ENCODE measurements at regions not wholly inside any gene's neighbourhood (a gene's known extent, or its start where the extent isn't known, plus 50 kb on each side); places are given as distances from the start of the nearest gene placed in this dataset.

DNA sequence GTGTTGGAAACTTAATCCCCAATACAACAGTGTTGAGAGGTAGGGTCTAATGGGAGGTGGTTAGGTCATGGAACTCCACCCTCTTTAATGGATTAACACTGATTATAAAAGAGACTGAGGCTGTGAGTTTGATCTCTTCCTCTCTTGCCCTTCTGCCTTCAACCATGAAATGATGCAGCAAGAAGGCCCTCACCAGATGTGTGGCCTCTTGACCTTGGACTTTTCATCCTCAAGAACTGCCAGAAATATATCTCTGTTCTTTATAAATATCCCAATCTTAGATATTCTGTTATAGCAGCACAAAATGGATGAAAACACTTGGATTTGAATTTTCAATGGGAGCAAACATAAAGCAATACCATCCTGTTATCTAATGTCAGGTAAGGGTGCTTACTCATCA is 67.6 kb downstream of the NMUR2 start:
- no peak for DNase-seq

DNA sequence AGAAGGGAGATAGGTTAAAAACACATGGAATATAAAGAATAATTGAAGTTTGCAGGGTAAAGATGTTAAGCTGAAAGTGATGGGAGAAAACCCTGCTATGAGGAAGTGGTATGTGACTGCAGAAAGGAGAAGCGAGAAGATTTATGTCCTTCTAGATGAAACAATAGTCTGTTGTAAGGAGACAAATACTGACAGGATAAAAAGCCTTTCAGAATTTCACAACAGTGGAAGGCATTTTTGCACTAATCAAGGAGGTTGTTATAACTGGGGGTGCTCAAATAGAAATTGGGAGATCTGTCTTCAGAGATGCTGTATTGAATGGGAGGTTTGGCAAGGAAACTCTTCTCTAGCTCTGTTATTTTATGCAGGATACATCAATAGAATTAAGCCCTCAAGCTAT is 69.6 kb downstream of the NMUR2 start:
- DNase-seq, result no peak

DNA sequence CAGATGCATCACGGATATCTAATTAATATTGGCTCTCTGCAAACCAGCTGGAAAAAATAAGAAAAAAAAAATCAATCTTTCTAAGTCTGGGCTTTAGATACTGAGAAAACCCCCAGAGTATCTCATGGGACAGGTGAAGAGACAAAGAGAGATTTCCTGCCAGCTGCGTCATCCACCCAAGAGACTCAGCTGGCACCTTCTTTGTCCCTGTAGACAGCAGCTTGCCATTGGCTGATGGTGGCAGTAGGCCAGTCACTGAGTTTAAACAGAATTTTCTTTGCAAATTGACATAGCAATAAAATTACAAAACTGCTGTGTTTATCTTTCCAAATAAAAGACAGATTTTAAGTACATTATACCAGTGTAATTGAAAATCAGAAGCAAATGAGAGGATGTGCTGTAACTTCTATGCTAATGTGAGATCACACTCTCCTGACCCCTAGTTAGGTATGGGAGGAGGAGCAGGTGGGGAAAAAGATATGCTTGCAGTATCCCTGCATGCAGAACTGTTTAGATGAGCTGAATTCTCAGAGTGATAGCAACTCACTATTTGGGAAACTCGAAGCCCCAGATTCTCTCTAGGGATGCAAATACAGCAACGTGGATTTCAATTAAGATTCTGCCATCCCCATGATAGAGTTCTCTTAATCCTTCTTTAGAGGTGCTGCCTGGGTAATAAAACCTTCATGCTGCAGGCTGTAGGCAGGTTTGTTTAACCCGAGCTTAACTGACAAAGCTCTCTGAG is 72.2 kb downstream of the NMUR2 start:
- DNase-seq, result no peak

DNA sequence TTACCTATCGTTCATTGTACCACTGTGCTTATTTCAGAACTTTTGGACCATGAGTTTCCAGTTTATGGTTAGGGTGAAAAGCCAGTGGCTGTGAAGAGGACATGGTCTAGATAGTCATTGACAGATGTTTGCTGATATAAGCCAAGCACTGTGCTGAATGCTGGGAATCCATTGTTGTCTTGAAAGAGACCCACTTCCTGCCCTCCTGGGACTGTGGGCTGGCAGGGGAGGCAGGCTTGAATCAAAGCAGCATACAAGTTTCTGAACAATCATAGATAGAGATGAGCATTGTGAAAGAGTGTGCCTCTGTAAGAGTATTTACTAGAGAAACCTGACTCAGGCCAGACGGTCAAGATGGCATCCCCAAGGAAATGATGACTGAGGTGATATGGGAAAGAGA is 73.4 kb downstream of the NMUR2 start:
- no peak for DNase-seq

DNA sequence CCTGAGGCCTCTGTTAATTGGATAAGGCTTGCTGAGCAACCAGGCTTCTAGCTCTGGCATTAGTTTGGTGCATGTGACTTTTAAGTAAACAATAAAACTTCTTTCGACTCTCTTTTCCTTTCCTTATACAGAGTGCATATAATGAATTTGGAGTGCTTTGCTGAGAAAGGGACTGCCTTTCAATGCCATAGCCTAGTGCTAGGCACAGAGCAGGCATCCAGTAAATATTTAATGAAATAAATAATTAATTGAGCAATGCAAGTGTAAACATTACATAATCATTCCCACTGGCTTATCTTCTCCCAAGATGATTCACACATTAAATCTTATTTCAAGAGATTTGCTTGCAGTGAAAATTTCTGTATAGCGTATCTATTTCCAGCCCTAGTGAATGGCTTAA is 74.1 kb downstream of the NMUR2 start:
- no peak for DNase-seq

DNA sequence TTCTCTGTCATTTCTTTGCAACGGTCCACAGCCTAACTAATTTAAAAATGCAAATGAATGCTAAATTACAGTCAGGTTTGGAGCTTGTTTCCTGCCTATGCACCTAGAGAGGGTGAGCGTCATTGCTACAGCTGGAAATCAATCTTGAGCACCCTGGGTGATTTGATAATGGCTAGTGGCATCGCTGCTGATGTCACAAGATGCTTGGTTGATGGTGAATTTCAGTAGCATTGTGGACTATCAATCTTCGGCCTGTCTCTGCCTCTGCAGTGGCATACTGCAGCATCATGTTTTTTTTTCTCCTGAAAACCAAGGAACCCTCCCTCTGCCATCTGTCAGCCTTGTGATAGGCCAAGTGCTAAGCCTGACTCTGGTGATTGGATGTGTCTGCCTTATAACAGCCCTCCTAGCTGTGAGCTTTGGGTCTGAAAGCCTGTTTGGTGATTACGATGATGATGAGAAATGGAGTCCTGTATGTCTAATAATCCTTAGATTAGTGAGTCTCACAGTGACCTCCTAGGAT is 75.3 kb downstream of the NMUR2 start:
- DNase-seq, result no peak

DNA sequence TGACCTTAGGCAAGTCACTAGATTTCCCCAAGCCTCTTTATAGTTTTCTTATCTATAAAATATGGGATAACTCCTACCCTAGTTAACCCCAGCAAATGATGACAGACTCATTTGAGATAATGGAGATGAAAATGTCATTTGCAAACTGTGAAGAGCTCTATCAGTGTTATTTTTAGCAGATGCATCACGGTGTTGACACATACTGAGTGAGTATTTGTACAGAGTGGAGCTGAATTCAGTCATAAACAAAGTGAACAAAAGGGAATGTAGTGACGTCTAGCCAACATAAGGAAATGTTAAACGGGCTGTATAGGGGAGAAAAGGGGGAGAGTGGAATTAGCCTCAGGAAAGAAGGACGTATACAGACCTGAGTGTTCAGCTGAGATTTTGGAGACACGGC is 75.9 kb downstream of the NMUR2 start:
- DNase-seq, result no peak

DNA sequence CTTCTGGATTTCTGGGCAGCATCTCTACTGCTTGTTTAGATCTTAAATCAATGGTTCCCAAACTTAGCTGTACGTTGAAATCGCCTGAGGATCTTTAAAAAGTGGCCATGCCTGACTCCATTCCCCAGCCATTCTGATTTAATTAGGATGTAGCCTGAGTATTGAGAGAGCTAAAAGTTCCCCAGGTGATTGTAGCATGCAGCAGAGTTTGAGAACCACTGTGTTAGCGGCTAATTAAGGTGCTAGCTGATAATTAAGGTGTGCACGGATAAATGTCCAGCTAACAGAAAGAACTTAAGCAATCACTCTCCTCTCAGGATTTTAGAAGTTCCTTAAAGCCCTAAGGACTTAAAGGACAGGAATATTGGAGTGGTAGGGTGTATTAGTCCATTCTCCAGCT is 89.1 kb downstream of the NMUR2 start:
- no peak for DNase-seq

DNA sequence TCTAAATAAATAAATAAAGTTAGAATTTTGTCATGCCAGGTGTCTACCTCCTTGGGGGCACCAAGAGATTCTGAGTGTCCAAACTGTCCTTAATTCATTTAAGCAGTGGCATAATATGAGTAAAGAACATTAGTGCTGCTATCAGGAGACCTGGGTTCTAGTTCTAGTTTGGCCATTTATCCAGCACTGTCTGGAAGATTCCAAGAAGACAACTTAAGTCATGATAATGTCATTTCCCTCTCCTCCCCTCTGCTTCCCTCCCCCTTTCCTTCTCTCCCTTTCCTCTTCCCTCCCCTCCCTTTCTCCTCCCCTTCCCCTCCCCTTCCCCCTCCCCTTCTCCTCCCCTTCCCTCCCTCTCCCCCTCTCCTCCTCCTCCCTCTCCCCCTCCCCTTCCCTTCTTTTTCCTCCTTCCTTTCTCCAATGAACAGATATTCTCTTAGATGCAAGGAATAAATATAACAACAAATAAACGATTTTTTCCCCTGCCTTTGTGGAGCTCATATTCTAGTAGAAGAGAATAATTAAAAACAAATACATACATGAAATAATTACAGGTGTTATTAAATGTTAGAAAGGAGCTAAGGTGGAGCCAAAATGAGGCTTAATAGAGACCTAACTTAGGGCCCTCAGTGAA is 90.8 kb downstream of the NMUR2 start:
- no peak for DNase-seq

DNA sequence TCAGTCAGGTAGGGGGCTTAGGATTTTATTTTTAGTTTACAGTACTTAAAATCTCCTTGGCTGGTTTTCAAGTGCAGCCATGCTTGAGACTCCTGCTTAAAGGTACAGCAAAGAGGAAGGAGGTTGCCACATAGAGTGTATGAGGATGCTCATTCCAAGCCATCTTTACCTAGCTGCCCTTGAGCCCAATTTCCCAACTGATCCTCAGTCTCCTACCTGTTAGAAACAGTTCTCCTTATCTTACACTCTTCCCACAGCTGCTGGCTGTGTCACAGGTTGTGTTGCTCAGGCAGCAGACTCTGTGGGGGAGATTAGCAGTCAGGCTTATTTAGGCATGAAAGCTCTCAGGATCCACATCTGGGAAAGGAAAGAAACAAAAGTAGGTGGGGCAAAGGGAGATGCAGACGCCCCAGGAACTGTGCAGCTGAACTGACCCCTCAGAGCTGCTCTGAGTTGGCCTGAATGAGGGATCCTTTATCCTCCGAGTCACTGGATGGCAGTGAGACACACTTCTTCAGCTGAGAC is 95.1 kb downstream of the NMUR2 start:
- no peak for DNase-seq

DNA sequence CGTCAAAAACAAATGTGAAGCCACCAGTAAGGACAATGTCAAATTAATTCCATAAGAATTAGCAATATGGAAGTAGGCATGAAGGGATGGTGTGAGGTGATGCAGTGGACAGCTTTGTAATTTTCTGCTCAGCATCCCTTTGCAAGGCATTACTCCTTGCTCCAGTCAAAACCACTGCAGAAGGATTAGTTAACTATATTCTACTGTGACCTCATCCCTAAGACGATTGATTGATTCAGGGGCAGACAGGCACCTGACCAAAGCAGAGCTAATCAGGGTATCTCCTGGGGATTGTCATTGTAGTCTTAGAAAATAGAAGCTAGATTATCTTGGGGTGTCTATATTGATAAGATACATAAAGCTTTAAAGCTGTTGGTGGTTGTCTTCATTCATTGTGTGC is 98.7 kb downstream of the NMUR2 start:
- DNase-seq, result no peak

DNA sequence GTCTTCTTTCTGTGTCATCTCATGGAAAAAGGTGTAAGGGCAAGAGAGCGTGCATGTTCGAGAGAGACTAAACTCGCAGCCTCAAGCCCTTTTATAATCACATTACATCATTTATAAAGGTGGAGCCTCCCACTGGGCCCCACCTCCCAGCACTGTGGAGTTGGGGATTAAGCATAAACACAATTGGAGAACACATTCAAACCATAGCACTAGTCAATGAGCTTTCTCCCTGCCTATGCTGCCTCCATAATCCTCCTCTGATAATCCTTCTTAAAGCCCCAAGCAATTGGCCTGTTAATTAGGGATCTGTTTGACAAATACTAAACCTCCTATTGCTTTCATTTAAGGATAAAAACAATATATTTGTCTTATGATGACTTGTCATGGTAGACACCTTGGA is 99.6 kb downstream of the NMUR2 start:
- DNase-seq, result no peak

DNA sequence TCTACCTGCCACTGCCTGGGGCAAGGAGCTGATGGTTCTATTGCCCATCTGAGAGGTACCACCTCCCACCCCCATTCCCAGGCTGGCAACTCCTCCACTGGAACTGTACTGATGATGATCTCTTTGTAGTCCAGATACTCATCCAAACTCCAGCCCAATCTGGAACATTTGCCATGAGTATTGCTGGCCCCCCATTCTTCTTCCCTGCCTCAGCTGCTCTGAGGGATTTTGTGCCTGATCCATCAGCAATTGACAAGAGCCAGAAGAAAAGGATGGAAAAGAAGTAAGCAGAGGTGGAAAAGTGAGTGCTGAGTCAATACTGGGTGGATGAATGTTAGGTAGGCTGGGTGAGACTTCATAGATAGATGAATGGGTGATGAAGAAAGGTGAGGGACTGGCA is 101.2 kb downstream of the NMUR2 start:
- DNase-seq, result no peak

DNA sequence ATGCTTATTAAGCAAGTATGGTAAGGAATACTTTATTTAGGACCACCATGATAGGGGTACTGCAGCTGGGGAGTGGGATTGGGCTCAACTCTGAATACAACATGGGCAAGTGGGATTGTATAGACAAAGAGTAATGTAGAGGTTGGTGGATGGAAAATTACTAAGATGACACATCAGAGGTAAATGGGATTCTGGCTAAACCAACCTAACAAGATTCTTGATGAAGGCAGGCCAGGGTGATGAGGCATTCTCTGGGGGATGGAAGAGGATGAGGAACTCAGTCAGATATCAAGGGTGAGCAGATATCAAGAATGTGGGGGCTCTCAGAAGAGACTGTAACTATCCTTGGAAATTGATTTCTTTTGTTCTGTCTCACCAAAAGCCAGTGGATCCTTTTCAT is 107.2 kb downstream of the NMUR2 start:
- DNase-seq, result no peak

DNA sequence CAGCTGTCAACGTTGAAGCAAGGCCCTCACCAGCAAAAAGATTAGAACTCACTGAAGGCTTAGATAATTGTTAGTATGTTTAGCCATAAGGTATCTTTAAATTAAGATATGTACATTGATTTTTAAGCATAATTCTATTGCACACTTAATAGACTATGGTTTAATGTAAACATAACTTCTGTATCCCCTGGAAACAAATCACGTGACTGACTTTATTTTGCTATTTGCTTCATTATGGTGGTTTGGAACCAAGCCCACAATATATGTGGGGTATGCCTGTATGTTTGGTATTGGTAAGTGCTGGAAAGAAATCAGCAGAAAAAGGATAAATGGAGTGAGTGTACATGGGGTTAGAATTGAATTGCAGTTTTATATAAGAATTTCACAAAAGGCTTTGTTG is 111.9 kb downstream of the NMUR2 start:
- DNase-seq, result no peak

DNA sequence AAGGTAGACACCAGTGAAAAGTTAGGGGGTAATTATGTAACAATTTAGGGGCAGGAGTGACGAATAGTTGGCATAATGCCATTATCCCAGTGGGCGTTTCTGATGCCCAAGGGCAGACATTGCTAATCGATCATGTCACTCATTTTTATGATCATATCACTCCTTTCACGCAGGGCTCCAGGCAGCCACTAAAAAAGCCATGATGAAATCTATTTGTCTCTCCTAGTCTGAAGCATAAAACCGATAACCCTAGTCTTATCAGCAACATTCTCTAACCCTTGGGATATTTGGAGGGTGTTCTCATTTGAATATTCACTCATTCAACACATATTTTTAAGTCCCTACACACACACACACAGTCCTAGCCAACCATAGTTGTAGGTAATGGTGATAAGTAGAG is 114.9 kb downstream of the NMUR2 start:
- no peak for DNase-seq

DNA sequence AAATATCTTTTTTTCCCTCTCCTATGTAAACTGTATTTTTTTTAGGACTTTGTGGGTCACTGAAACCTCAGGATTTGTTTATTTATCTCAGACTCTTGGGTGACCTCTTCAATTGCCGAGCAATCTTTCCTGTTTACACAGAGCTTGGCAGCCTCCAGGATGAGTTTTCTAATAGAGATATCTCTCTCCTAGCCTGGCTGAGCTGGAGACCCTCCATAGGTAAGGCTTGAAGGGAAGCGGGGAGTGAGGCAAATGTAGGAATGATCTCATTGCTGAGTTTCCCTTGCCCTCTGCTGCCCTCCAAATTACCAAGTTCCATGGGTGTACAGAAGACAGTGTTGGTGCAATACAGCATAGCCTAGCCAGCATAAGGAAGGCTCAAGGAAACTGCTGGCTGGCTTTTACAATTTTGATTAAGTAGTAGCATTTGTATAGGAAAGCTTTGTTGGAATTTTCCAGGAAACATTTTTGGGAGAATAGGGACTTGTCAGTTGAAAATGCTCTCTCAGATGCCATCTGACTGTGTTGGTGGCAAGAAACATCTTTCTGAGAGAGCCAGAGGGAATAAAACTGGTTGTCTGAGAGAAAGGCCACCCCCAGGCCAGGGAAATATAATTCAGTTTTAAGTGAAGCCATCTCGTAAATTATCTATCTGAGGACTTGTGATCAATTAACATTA is 116.0 kb downstream of the NMUR2 start:
- no peak for DNase-seq

DNA sequence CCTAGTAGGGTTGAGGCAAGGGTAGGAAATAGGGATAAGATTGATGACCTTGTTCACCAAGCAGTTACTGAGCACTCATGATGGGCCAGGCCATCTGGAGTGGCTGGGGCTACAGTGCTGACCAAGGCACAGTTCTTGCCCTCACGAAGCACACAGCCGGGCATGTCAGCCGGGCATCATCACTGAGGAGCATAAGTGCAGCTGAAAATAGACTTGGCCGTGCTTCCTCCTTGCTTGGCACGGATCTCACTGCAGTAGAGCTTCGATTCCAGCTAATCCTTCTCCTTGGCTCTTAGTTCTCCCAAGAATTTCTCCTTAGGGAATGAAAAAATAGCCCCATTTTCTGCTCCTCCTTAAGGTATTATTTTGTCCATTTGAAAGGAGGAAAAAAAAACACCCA is 116.6 kb downstream of the NMUR2 start:
- no peak for DNase-seq

DNA sequence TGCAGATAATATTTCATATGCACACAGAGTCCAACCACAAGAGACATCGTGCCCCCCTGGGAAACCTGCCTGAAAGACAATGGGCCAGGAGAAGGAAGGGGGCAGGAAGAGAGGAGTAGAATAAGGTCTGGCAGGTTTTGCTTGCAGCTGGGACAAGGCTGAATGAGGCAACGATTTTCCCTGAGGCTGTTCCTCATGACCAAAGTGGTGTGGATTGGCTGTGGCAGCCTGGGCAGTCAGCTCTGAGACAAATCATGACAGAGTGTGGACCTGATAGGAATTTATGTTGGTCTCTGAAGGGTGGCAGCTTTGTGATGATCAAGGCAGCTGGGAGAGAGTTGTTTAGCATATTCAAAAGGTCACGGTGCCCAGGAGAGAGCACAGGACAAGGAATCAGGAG is 119.3 kb downstream of the NMUR2 start:
- DNase-seq, result no peak

DNA sequence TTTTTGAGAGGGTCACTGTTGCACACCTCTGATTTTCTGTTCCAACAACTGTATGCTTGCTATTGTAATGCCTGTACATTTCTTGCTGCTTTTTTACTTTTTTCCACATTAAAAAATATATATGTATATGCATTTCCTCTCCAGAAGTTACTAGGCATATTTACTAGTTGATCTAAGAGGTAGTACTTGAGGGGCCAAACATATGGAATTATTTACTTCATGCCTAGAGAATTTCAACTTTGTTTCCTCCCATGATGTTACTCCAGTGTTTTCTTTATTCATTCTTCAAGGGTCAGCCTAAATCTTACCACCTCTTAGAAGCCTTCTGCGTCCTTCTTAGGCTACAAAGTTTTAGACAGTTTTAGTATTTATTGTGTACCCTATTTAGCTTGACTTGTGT is 122.7 kb downstream of the NMUR2 start:
- no peak for DNase-seq

DNA sequence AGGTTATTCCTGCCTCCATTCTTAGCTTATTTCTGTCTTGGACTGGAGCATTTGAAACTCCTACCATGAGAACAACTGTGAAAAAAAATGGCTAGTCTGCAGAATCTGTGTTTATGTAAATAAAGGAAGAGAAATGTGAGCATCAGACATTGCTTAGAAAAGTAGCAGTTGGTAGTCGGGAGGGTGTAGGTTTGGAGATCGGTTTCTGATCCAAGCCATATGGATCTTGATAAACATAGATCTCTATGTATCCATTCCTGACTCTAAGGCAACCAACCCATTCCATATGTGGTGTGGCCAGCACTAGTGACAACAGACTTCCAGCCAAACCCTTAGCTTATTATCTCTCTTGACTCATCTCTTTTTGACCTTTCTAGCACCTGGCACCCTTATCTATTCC is 127.1 kb downstream of the NMUR2 start:
- no peak for DNase-seq

DNA sequence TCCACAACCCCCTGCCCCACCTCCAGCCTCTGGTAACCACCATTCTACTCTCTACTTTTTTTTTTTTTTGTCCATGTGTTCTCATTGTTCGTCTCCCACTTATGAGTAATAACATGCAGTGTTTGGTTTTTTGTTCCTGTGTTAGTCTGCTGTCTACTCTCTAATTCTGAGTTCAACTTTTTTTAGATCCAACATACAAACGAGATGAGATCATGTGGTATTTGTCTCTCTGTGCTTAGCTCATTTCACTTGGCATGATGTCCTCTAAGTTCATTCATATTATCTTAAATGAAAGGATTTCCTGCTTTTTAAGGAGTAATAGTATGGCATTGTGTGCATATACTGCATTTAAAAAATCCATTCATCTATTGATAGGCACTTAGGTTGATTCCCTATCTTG is 130.9 kb downstream of the NMUR2 start:
- no peak for DNase-seq

DNA sequence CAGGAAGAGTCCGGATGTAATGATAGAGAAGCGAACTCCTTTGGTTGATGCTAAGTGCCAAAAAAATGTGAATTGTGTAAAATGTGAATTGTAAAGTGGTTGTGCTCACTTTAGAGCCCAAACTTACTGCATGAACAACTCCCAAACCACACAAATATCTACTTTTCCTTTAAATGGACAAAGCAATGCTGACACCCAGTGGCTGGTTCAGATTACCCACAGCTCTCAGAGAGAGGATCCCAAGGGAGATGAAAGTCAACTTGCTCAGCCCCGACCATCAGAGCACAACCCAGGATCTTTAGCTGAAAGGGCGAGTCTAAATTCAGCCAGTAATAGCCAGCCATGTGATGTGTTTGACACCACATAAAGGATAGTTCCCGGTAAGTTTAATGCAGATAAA is 133.7 kb downstream of the NMUR2 start:
- no peak for DNase-seq

DNA sequence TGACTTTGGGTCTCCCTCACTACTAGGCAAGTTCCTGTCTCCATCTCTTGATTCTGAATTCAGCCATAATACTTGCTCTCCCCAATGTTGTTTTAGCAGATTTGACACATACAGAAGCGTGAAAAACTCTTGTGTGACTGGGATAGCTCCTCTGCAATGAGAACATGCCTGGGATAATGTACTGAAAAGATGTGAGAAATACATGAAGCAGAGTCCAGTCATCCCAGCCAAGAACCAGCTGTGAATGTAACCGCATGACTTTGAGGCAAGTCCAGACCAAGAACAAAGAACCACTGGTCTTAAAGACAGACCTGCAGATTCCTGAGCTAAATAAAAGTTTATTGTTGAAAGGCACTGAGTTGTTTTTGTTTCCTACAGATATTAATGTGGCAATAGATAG is 135.0 kb downstream of the NMUR2 start:
- DNase-seq, result no peak
